Mucosa of rectum (tissue), 2 donors: ENCODE measurements at regions not wholly inside any gene's neighbourhood (a gene's known extent, or its start where the extent isn't known, plus 50 kb on each side); places are given as distances from the start of the nearest gene placed in this dataset.

Experiments used
- H3K27ac ChIP-seq, 2 donors: one replicate each; pipeline ENCODE4 v1.7.0; 2013; ENCODE audit warnings: inconsistent platforms in 2 of 2, low read depth in 2 of 2, low read length in 2 of 2
- H3K27me3 ChIP-seq, 2 donors: one replicate each; pipeline ENCODE4 v1.7.0; 2013; ENCODE audit warnings: low read length in 2 of 2; ENCODE audit not compliant: control insufficient read depth in 2 of 2, insufficient read depth in 2 of 2
- H3K36me3 ChIP-seq, 2 donors: one replicate each; pipeline ENCODE4 v1.7.0; 2013; ENCODE audit warnings: low read length in 2 of 2; ENCODE audit not compliant: control insufficient read depth in 2 of 2, insufficient read depth in 2 of 2
- H3K4me1 ChIP-seq, 2 donors: one replicate each; pipeline ENCODE4 v1.7.0; 2013; ENCODE audit warnings: low read length in 2 of 2, mild to moderate bottlenecking in 1 of 2; ENCODE audit not compliant: control insufficient read depth in 2 of 2, insufficient read depth in 2 of 2
- H3K4me3 ChIP-seq, 2 donors: one replicate each; pipeline ENCODE4 v1.7.0; 2013; ENCODE audit warnings: low read length in 2 of 2
- H3K9ac ChIP-seq, 2 donors: one replicate each; pipeline ENCODE4 v1.7.0; 2013; ENCODE audit warnings: low read length in 2 of 2, low read depth in 1 of 2, mild to moderate bottlenecking in 1 of 2
- H3K9me3 ChIP-seq, 2 donors: one replicate each; pipeline ENCODE4 v1.7.0; 2013; ENCODE audit warnings: low read length in 2 of 2; ENCODE audit not compliant: control insufficient read depth in 2 of 2
- donor health status: healthy.
- donor health status: Normal muscosa, but diverticular disease.

GRCh38 chr5:10173716-10174115 lies 76.0 kb downstream of the ATPSCKMT start:
- no peaks in the 10 kb centered on the region for H3K27me3 ChIP-seq
- H3K4me3 ChIP-seq, result no peak overlapping the region
- H3K9me3 ChIP-seq, result no peaks in the 10 kb centered on the region
- H3K27ac ChIP-seq, result no peak overlapping the region
- H3K9ac ChIP-seq, result no peak overlapping the region
- no peaks in the 10 kb centered on the region for H3K4me1 ChIP-seq
- H3K36me3 ChIP-seq, result no peaks in the 10 kb centered on the region

- no peak overlapping the region for H3K9ac ChIP-seq
- no peak overlapping the region for H3K4me3 ChIP-seq
- no peaks in the 10 kb centered on the region for H3K9me3 ChIP-seq
- no peak overlapping the region for H3K27ac ChIP-seq
- H3K4me1 ChIP-seq, result no peaks in the 10 kb centered on the region
- no peaks in the 10 kb centered on the region for H3K36me3 ChIP-seq
- H3K27me3 ChIP-seq, result no peaks in the 10 kb centered on the region
Observed at GRCh38 chr5:10172247-10172646, 77.4 kb downstream of the ATPSCKMT start.

- Histone ChIP-seq H3K9me3 (peaks cover 0 to 7% of the 10 kb centered on the region in 2 donors), H3K36me3 (no peaks in the 10 kb centered on the region), H3K27me3 (no peaks in the 10 kb centered on the region), H3K4me1 (no peaks in the 10 kb centered on the region), H3K27ac (no peak overlapping the region), H3K9ac (no peak overlapping the region), H3K4me3 (no peak overlapping the region)
Observed at GRCh38 chr5:10169359-10169758, 80.3 kb downstream of the ATPSCKMT start.

GRCh38 chr5:10168254-10168653 lies 81.4 kb downstream of the ATPSCKMT start:
- Histone ChIP-seq H3K9me3 (peaks cover 0 to 7% of the 10 kb centered on the region in 2 donors), H3K4me1 (no peaks in the 10 kb centered on the region), H3K36me3 (no peaks in the 10 kb centered on the region), H3K27ac (no peak overlapping the region), H3K27me3 (no peaks in the 10 kb centered on the region), H3K4me3 (no peak overlapping the region), H3K9ac (no peak overlapping the region)

GRCh38 chr5:10167806-10168205 lies 81.9 kb downstream of the ATPSCKMT start:
- H3K27ac ChIP-seq, result no peak overlapping the region
- no peaks in the 10 kb centered on the region for H3K36me3 ChIP-seq
- H3K9me3 ChIP-seq, result peaks cover 0 to 7% of the 10 kb centered on the region in 2 donors
- no peaks in the 10 kb centered on the region for H3K27me3 ChIP-seq
- no peaks in the 10 kb centered on the region for H3K4me1 ChIP-seq
- no peak overlapping the region for H3K4me3 ChIP-seq
- no peak overlapping the region for H3K9ac ChIP-seq

GRCh38 chr5:10166392-10166791 lies 83.3 kb downstream of the ATPSCKMT start:
- Histone ChIP-seq H3K4me3 (no peak overlapping the region), H3K27ac (no peak overlapping the region), H3K36me3 (no peaks in the 10 kb centered on the region), H3K9me3 (peaks cover 0 to 7% of the 10 kb centered on the region in 2 donors), H3K4me1 (no peaks in the 10 kb centered on the region), H3K27me3 (no peaks in the 10 kb centered on the region), H3K9ac (no peak overlapping the region)

GRCh38 chr5:10162468-10162867 lies 87.2 kb downstream of the ATPSCKMT start:
- Histone ChIP-seq H3K4me1 (no peaks in the 10 kb centered on the region), H3K36me3 (no peaks in the 10 kb centered on the region), H3K27me3 (no peaks in the 10 kb centered on the region), H3K27ac (no peak overlapping the region), H3K9me3 (peaks cover 0 to 7% of the 10 kb centered on the region in 2 donors), H3K9ac (no peak overlapping the region), H3K4me3 (no peak overlapping the region)

- no peaks in the 10 kb centered on the region for H3K27me3 ChIP-seq
- H3K4me1 ChIP-seq, result no peaks in the 10 kb centered on the region
- H3K9me3 ChIP-seq, result peaks cover 0 to 7% of the 10 kb centered on the region in 2 donors
- H3K4me3 ChIP-seq, result no peak overlapping the region
- no peak overlapping the region for H3K9ac ChIP-seq
- no peaks in the 10 kb centered on the region for H3K36me3 ChIP-seq
- no peak overlapping the region for H3K27ac ChIP-seq
Observed at GRCh38 chr5:10161778-10162177, 87.9 kb downstream of the ATPSCKMT start.

- Histone ChIP-seq H3K9me3 (peaks cover 0 to 7% of the 10 kb centered on the region in 2 donors), H3K4me1 (no peaks in the 10 kb centered on the region), H3K27me3 (no peaks in the 10 kb centered on the region), H3K27ac (no peak overlapping the region), H3K9ac (no peak overlapping the region), H3K36me3 (no peaks in the 10 kb centered on the region), H3K4me3 (no peak overlapping the region)
Observed at GRCh38 chr5:10160241-10160640, 89.4 kb downstream of the ATPSCKMT start.

GRCh38 chr5:10158886-10159285 lies 90.8 kb downstream of the ATPSCKMT start:
- Histone ChIP-seq H3K9me3 (no peaks in the 10 kb centered on the region), H3K27me3 (no peaks in the 10 kb centered on the region), H3K36me3 (no peaks in the 10 kb centered on the region), H3K27ac (no peak overlapping the region), H3K9ac (no peak overlapping the region), H3K4me3 (no peak overlapping the region), H3K4me1 (no peaks in the 10 kb centered on the region)

GRCh38 chr5:10157085-10157669 lies 92.5 kb downstream of the ATPSCKMT start:
- H3K9me3 ChIP-seq, result no peaks in the 10 kb centered on the region
- no peak overlapping the region for H3K4me3 ChIP-seq
- H3K4me1 ChIP-seq, result no peaks in the 10 kb centered on the region
- no peaks in the 10 kb centered on the region for H3K27me3 ChIP-seq
- H3K36me3 ChIP-seq, result no peaks in the 10 kb centered on the region
- H3K9ac ChIP-seq, result no peak overlapping the region
- H3K27ac ChIP-seq, result no peak overlapping the region
